ENCODE measurements at regions not wholly inside any gene's neighbourhood (a gene's known extent, or its start where the extent isn't known, plus 50 kb on each side); places are given as distances from the start of the nearest gene placed in this dataset.
"Not testable (repeated sequence)": the region's sequence is repeated elsewhere in the genome, so short reads cannot be mapped to it uniquely, and the experiment has no call there.

- no peak for TF ChIP-seq CTCF (IDR thresholded peaks at IDR 0.05; ENCODE audit: extremely low read depth, insufficient read depth, missing control alignments)
- in situ Hi-C loops (cut with MboI; ENCODE audit: low pct_unique_long_range_greater_than_20kb, low sequenced_read_pairs, unreplicated experiment): no loop called here
- DNase-seq (ENCODE audit: low spot score): no peak
Observed at GRCh38 chr2:194054313-194054712, 1602.7 kb upstream of the SLC39A10 start.

GRCh38 chr2:194044321-194044720 lies 1612.7 kb upstream of the SLC39A10 start:
- in situ Hi-C loops (cut with MboI; ENCODE audit: low pct_unique_long_range_greater_than_20kb, low sequenced_read_pairs, unreplicated experiment): no loop called here
- TF ChIP-seq CTCF (IDR thresholded peaks at IDR 0.05; ENCODE audit: extremely low read depth, insufficient read depth, missing control alignments): no peak
- DNase-seq (ENCODE audit: low spot score): no peak

DNA sequence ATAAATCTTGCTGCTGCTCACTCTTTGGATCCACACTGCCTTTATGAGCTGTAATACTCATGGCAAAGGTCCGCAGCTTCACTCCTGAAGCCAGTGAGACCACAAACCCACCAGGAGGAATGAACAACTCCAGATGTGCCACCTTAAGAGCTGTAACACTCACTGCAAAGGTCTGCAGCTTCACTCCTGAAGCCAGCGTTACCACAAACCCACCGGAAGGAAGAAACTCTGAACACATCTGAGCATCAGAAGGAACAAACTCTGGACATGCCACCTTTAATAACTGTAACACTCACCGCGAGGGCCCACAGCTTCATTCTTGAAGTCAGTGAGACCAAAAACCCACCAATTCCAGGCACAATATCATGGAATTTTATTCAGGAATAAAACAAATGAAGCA lies 1635.9 kb upstream of the SLC39A10 start:
- in situ Hi-C loops (cut with MboI; ENCODE audit: low pct_unique_long_range_greater_than_20kb, low sequenced_read_pairs, unreplicated experiment); DNase-seq (ENCODE audit: low spot score): not testable (repeated sequence)

DNA sequence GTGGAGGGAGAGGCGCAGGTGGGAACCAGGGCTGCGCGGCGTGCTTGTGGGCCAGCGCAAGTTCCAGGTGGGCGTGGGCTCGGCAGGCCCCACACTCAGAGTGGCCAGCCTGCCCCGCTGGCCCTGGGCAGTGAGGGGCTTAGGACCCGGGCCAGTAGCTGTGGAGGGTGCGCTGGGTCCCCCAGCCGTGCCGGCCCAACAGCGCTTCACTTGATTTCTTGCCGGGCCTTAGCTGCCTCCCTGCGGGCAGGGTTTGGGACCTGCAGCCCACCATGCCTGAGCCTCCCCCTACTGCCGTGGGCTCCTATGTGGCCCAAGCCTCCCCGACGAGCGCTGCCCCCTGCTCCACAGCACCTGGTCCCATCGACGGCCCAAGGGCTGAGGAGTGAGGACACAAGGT lies 1636.9 kb upstream of the SLC39A10 start:
- DNase-seq (ENCODE audit: low spot score): no peak
- in situ Hi-C loops (cut with MboI; ENCODE audit: low pct_unique_long_range_greater_than_20kb, low sequenced_read_pairs, unreplicated experiment): no loop called here

GRCh38 chr2:194015751-194016150 lies 1641.3 kb upstream of the SLC39A10 start:
- TF ChIP-seq CTCF (IDR thresholded peaks at IDR 0.05; ENCODE audit: extremely low read depth, insufficient read depth, missing control alignments): no peak
- in situ Hi-C loops (cut with MboI; ENCODE audit: low pct_unique_long_range_greater_than_20kb, low sequenced_read_pairs, unreplicated experiment): no loop called here
- DNase-seq (ENCODE audit: low spot score): no peak

More for the DNA sequence above, 1636.9 kb upstream of the SLC39A10 start:
- TF ChIP-seq CTCF (IDR thresholded peaks at IDR 0.05; ENCODE audit: extremely low read depth, insufficient read depth, missing control alignments): no peak

GRCh38 chr2:194014639-194015038 lies 1642.4 kb upstream of the SLC39A10 start:
- in situ Hi-C loops (cut with MboI; ENCODE audit: low pct_unique_long_range_greater_than_20kb, low sequenced_read_pairs, unreplicated experiment): no loop called here
- TF ChIP-seq CTCF (IDR thresholded peaks at IDR 0.05; ENCODE audit: extremely low read depth, insufficient read depth, missing control alignments): no peak
- no peak for DNase-seq (ENCODE audit: low spot score)

GRCh38 chr2:194004590-194005206 lies 1652.3 kb upstream of the SLC39A10 start:
- in situ Hi-C loops (cut with MboI; ENCODE audit: low pct_unique_long_range_greater_than_20kb, low sequenced_read_pairs, unreplicated experiment): no loop called here
- no peak for DNase-seq (ENCODE audit: low spot score)
- no peak for TF ChIP-seq CTCF (IDR thresholded peaks at IDR 0.05; ENCODE audit: extremely low read depth, insufficient read depth, missing control alignments)
